Suppressor macrophage treated with lipopolysaccharide for 1 hour (primary cell): ENCODE measurements at regions not wholly inside any gene's neighbourhood (a gene's known extent, or its start where the extent isn't known, plus 50 kb on each side); places are given as distances from the start of the nearest gene placed in this dataset.

Source experiments
- DNase-seq, 3 donors: peaks; one replicate each; pipeline ENCODE4 v3.0.0-alpha.2; 2020 to 2022

DNA sequence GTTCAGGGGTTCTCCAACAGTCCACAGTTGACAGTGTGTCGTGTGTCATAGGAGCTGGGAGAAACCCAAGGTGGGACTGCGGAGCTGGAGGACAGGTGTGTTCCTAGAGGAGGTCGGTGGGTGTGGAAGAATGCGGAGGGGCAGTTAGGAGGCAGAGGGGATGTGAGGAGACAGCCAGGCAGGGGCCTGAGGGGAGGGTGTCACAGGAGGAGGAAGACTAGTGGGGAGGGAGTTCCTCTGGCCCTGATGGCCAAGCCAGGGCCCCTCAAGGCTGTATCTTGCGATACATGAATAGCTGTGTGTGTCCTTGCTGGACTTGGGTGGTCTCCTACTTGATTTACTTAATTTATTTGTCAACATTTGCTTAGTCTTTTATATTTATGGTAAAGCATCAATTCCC is 519.6 kb upstream of the HS6ST1 start:
- no peak for DNase-seq

GRCh38 chr2:128841803-128842202 is 523.1 kb upstream of the HS6ST1 start:
- no peak for DNase-seq

- no peak for DNase-seq
Measured at GRCh38 chr2:128867311-128867710, 548.6 kb upstream of the HS6ST1 start.

- no peak for DNase-seq
Measured at GRCh38 chr2:128867936-128868636, 549.4 kb upstream of the HS6ST1 start.

DNA sequence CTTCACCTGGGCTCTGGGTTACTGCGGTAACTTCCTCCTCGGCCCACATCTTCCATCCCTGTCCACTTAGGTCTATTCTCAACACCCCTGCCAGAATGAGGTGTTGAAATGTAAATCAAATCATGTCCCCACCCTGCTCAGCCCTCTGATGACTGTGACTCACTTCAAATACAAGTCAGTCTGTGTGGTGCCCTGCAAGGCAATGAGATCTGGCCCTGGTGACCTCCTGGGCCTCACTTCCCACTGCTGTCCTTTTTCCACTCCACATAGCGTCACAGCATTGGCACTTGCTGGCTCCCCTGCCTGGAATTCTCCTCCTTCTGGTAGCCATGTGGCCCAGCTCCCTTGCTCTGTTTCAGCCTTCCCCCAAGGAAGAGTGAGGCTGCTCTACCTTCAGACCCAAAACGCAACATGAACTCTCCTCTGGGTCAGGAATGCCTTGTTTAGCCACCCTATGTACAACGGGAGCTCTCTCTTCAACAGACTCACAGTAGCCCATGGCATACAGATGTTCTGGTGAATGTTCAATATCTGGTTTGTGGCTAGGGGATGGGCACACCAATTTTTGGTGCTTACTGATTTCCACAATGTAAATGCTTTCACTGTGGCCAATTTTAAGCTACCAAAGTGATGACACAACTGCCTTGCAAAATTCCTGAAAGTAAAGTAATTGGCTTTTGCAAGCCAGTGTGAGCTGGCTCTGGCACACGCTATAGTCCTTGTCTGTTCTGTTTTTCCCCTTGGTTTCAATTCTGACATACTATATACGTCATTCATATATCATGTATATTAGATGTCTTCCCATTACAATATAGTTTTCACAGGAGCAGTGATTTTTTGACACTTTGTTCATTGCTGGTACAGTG is 550.3 kb upstream of the HS6ST1 start:
- no peak for DNase-seq

DNA sequence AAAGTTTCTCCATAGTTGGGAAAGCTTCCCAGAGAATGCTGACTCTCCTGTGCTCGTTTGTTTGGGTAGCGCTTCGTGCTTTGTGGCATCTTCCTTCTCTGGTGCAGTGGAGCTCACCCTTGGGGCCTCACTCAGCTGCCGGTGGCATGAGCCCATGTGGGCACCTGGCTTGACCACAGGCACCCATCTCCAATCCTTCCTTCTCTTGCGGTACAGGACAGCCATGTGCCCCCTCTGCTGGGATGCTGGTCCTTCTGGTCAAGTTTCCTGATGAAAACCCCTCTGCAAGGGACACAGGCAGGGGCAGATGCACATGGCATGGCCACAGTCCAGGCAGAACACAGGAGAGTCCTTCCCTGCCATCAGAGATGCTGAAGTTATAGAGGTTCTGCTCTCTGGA is 555.9 kb upstream of the HS6ST1 start:
- no peak for DNase-seq

GRCh38 chr2:128876986-128877983 is 558.6 kb upstream of the HS6ST1 start:
- no peak for DNase-seq

- DNase-seq, result no peak
Measured at GRCh38 chr2:128879161-128879560, 560.5 kb upstream of the HS6ST1 start.

DNA sequence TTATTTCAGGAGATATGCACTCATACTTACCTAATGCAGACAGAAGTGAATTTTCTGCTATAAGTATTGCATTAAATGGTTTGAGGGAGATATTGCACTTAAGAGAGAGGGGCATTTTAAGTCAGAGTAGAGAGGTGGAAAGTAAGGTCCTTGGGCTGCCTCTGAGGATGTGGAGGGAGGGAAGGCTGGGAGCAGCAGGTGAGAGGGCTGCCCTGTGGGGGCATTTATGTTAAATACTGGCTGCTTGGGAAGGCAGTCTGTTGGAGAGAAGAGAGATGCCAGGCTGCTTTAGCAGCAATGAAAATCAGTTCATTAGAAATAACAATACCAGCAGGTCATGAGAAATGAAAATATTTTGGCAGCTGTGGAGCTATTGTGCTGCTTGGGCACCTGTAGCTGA is 576.2 kb upstream of the HS6ST1 start:
- no peak for DNase-seq

DNA sequence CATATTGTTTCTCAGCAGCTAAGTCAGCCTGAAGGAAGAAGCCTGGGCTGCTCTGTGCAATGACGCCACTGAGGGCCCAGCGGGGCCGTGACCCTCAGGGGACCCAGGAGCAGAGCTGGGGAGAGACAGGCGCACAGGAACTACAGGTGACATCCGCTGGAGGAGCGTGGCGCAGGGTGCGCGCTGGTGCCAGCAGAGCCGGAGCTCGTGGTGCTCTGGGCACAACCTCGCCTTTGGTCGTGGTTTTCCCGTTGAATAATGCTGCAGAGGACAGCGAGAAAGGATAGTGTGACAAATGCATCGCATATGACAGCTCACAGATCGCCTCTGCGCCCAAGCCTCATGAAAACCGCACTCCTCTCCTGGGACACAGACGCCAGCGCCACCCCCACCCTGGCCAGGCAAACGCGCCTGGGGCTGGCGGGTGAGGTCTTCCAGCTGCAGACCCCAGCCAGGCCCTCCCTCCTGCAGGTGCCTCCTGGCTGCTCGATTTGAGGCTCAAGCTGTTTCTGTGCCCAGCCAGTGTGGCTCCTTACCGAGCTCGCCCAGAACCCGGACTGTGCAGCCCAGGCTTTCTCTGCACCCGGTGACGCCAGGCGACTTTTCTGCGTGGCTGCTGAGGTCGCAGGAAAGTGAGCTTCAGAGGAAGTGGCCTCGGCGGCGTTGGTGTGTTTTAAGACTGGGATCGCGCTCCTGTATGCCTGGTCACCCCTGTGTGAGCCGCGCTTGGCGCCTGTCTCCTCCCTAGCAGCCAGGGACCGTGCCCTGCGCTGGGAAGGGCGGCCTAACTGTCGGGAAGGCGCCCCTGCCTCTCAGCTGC is 583.1 kb upstream of the HS6ST1 start:
- DNase-seq, result no peak

GRCh38 chr2:128903637-128904036 is 585.0 kb upstream of the HS6ST1 start:
- DNase-seq, result no peak

- no peak for DNase-seq
Measured at GRCh38 chr2:128911276-128911675, 592.6 kb upstream of the HS6ST1 start.

- no peak for DNase-seq
Measured at GRCh38 chr2:128914320-128914719, 595.7 kb upstream of the HS6ST1 start.

- DNase-seq, result no peak
Measured at GRCh38 chr2:128921751-128922150, 603.1 kb upstream of the HS6ST1 start.

GRCh38 chr2:128922154-128922553 is 603.5 kb upstream of the HS6ST1 start:
- DNase-seq, result no peak

DNA sequence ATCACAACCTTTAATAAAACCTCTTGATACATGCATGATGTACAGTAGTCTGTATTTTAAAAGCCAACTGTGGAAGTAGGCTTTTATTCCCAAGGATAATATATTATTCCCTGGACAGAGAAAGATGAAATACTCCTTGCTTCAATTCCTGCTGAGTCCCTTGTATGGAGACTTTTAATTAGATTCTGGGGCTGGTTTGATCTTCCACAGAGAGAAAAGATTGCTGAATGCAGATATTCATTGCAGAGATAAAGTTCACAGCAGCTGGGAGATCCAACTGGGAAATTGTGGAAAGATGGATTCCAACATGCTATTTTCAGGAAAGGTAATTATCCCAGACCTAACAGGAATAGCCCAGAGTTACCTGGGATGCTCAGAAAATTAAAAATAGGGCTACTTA is 607.0 kb upstream of the HS6ST1 start:
- no peak for DNase-seq

DNA sequence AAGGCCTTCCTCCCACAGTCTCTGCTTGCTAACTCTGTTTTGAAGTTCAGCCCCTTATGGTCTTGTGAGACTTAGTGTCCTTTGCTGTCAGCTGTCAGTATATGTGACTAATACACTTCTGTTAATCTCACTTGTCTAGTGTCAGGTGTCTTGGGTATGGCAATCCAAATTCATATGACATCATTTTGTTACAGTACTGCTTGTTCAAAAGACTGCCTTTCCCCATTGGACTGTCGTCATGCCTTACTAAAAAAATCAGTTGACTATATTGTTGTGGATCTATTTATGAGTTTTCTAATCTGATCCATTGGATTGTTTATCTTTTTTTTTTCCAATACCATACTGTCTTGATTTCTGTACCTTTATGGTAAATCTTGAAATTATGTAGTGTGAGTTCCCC is 611.4 kb upstream of the HS6ST1 start:
- peak in 2 of 3 donors; percentile 1 to 2 for DNase-seq

GRCh38 chr2:128940378-128940777 is 621.7 kb upstream of the HS6ST1 start:
- DNase-seq, result no peak

DNA sequence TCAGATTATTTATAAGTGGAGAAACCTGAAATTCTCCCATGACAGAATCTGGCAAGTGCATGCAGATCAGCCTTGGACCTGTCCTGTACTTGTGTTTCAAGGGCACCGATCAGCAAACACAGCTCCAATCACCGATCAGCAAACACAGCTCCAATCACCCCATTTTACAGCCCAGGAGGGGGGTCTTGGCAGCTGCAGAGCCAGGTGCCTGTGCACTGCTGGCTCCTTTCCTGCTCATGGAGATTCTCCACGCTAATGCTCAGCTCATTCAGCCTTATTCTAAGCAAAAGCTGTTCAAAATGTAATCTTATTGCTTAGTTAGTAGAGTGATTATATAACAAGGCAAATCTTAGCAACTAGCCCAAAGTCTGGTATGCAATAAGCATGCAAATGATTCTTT is 623.1 kb upstream of the HS6ST1 start:
- DNase-seq, result no peak

DNA sequence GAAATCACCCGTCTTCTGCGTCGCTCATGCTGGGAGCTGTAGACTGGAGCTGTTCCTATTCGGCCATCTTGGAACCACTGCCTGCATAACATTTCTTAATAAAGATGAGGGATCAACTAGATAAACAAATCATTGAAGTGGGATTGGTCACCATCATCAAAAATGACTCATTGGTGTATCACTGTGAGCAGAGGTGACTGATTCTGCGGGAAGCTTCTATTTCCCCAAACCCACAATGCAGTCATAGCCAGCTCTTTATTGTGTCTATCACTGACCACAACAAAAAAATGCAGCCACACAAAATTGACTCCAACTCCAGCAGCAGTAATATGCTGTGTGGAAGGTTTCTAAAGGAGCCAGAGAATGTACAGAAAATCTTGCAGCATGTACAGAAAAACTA is 630.7 kb upstream of the HS6ST1 start:
- DNase-seq, result no peak

DNA sequence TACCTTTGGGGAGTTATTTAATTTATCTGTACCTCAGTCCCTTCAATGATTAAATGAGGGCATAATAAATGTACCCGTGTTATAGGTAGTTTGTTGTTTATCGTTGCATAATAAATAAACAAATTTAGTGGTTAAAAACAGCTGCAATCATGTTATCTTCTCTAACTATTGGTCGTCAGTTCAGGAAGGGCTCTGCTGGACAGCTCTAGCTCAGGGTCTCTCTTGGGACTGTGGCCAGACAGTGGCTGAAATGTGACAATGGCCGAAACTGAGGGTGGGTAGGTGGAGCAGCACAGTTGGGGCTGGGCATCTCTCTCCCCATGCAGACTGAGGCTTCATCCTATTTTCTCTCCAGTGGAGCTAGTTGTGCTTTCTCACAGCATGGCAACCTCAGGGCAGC is 632.1 kb upstream of the HS6ST1 start:
- DNase-seq, result no peak

DNA sequence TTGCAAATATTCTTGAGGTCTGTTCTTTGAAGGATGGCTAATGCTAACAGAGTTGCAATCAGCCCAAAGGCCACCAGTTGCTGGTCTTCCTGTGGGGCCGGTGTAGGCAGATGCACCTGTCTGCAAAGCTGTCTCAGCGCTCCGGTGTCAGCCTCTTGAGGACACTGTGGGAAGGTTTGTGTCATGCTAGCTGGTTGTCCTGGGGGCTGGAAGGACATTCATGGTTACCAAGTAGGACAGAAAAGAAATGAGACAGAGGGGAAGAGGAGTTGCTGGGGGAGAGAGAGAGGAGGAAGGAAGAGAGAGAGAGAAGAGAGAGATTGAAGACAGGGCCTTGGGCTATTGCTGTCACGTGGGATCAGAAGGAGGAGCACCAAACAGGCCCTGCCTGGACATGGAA is 639.6 kb upstream of the HS6ST1 start:
- DNase-seq, result no peak
